GM12878 (cell line): ENCODE measurements at regions not wholly inside any gene's neighbourhood (a gene's known extent, or its start where the extent isn't known, plus 50 kb on each side); places are given as distances from the start of the nearest gene placed in this dataset.

Experiments
- ATF7 ChIP-seq: fragments of 450-650 bp; IDR thresholded peaks from 2 replicates; pipeline ENCODE4 v1.6.1; 2016; ENCODE audit warnings: low read depth, mild to moderate bottlenecking
- BACH1 ChIP-seq: fragments of 450-650 bp; IDR thresholded peaks from 2 replicates; pipeline ENCODE4 v1.6.1; 2017; ENCODE audit warnings: mild to moderate bottlenecking, borderline replicate concordance
- CHD2 ChIP-seq: IDR thresholded peaks from 2 replicates; pipeline ENCODE4 v1.6.1; 2011; ENCODE audit warnings: low read depth, low read length, improper control_type of control experiment, borderline replicate concordance
- EZH2 ChIP-seq: IDR thresholded peaks from 2 replicates; pipeline ENCODE4 v1.6.1; 2012; ENCODE audit warnings: low read depth, mild to moderate bottlenecking, control low read depth, inconsistent platforms, low read length, borderline replicate concordance; ENCODE audit not compliant: control insufficient read depth
- HDGF ChIP-seq: fragments of 450-650 bp; IDR thresholded peaks from 2 replicates; pipeline ENCODE4 v1.6.1; 2016; ENCODE audit warnings: antibody characterized with exemption
- JUNB ChIP-seq: IDR thresholded peaks from 2 replicates; pipeline ENCODE4 v1.6.1; 2016; ENCODE audit warnings: antibody characterized with exemption, mild to moderate bottlenecking
- JUND ChIP-seq: IDR thresholded peaks from 2 replicates; pipeline ENCODE4 v1.6.1; 2012; ENCODE audit warnings: low read depth, mild to moderate bottlenecking, low read length, improper control_type of control experiment, moderate library complexity
- KLF5 ChIP-seq: fragments of 450-650 bp; IDR thresholded peaks from 2 replicates; pipeline ENCODE4 v1.6.1; 2014; ENCODE audit warnings: mild to moderate bottlenecking; ENCODE audit not compliant: partially characterized antibody
- MTA2 ChIP-seq: fragments of 450-650 bp; IDR thresholded peaks from 2 replicates; pipeline ENCODE4 v1.6.1; 2016; ENCODE audit warnings: low read depth, mild to moderate bottlenecking, moderate library complexity
- NFYB ChIP-seq: IDR thresholded peaks from 2 replicates; pipeline ENCODE4 v1.6.1; 2011; ENCODE audit warnings: low read depth, mild to moderate bottlenecking, low read length, improper control_type of control experiment, moderate library complexity; ENCODE audit not compliant: insufficient read depth
- NR2F1 ChIP-seq: fragments of 450-650 bp; conservative IDR thresholded peaks from 2 replicates; pipeline ENCODE4 v1.6.1; 2017; ENCODE audit warnings: mild to moderate bottlenecking
- PAX8 ChIP-seq: fragments of 450-650 bp; IDR thresholded peaks from 2 replicates; pipeline ENCODE4 v1.6.1; 2017; ENCODE audit warnings: mild to moderate bottlenecking, moderate library complexity
- PML ChIP-seq: IDR thresholded peaks from 2 replicates; pipeline ENCODE4 v1.6.1; 2012; ENCODE audit warnings: low read length, inconsistent platforms
- SIX5 ChIP-seq: IDR thresholded peaks from 2 replicates; pipeline ENCODE4 v1.6.1; 2011; ENCODE audit warnings: mild to moderate bottlenecking, low read depth, low read length, moderate library complexity; ENCODE audit not compliant: severe bottlenecking
- ZNF24 ChIP-seq: fragments of 450-650 bp; IDR thresholded peaks from 2 replicates; pipeline ENCODE4 v1.6.1; 2017; ENCODE audit warnings: antibody characterized with exemption, mild to moderate bottlenecking
- TF ChIP-seq, protein P1 (sequence below): IDR thresholded peaks from 2 replicates; pipeline ENCODE4 v1.6.1; 2012; ENCODE audit warnings: low read depth, low read length, improper control_type of control experiment
- TF ChIP-seq, protein P2 (sequence below): IDR thresholded peaks from 2 replicates; pipeline ENCODE4 v1.6.1; 2011; ENCODE audit warnings: borderline replicate concordance, low read depth, mild to moderate bottlenecking, moderate library complexity, mixed read lengths, low read length; ENCODE audit not compliant: insufficient read depth; ENCODE audit errors: extremely low read length
- TF ChIP-seq, protein P3 (sequence below): IDR thresholded peaks from 2 replicates; pipeline ENCODE4 v1.6.1; 2012; ENCODE audit warnings: low read depth, low read length, improper control_type of control experiment
- TF ChIP-seq, protein P4 (sequence below): IDR thresholded peaks from 2 replicates; pipeline ENCODE4 v1.6.1; 2011; ENCODE audit warnings: mild to moderate bottlenecking, low read depth, low read length, moderate library complexity; ENCODE audit not compliant: insufficient replicate concordance
- TF ChIP-seq, protein P5 (sequence below): fragments of 450-650 bp; IDR thresholded peaks from 2 replicates; pipeline ENCODE4 v1.6.1; 2017; ENCODE audit warnings: mild to moderate bottlenecking, moderate library complexity
- TF ChIP-seq, protein P6 (sequence below): IDR thresholded peaks from 2 replicates; pipeline ENCODE4 v1.6.1; 2012; ENCODE audit warnings: low read length, inconsistent platforms

DNA sequence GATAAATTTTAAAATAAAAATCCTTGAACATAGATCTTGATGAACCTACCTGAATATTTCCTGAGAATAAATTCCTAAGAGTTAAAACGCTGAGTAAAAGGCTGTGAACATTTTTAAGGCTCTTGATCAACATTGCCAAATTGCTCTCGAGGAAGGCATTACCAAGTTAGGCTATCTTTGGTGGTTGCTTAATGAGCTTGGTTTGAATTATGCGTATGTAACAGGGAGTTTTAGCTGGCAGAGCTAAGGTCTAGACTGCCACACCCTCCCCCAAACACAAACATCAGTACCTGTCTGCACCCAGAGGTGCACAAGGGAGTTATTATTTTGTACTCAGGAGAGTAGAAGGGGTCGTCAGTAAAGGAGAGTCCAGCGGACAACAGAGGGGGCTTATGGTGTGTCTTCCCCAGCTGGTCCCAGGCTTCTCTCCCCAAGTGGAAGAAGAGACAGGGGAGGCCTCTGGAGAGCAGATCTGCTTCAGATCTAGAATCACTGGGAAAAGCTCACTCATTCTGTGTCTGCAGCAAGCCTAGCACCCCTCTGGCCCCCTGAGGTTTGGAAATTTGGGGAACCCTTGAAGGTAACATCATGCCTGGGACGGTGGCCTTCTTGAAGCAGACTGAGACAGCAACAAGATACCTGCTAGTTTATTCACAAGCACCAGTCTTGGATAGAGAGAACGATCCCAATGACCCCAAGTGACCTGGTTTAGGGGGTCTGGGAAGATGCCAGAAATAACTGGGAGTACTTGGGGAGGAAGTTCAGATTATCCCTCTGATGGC is 197.2 kb upstream of the ID2 start (continued):
- TF ChIP-seq, protein P1, sequence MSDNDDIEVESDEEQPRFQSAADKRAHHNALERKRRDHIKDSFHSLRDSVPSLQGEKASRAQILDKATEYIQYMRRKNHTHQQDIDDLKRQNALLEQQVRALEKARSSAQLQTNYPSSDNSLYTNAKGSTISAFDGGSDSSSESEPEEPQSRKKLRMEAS = no peak
- TF ChIP-seq JUNB (no peak), ATF7 (0 out of 2 replicates have a peak, but pooled peaks have one; percentile 20), JUND (no peak), MTA2 (peak; percentile 50; the same call in 1 of the 2 replicates), PAX8 (no peak), KLF5 (no peak), CHD2 (no peak), SIX5 (no peak), ZNF24 (no peak), BACH1 (0 out of 2 replicates have a peak, but pooled peaks have one; percentile 45), PML (no peak), EZH2 (no peak), HDGF (no peak), NFYB (no peak), NR2F1 (peak; percentile 43)
- TF ChIP-seq, protein P2, sequence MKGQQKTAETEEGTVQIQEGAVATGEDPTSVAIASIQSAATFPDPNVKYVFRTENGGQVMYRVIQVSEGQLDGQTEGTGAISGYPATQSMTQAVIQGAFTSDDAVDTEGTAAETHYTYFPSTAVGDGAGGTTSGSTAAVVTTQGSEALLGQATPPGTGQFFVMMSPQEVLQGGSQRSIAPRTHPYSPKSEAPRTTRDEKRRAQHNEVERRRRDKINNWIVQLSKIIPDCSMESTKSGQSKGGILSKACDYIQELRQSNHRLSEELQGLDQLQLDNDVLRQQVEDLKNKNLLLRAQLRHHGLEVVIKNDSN = no peak
- TF ChIP-seq, protein P3, sequence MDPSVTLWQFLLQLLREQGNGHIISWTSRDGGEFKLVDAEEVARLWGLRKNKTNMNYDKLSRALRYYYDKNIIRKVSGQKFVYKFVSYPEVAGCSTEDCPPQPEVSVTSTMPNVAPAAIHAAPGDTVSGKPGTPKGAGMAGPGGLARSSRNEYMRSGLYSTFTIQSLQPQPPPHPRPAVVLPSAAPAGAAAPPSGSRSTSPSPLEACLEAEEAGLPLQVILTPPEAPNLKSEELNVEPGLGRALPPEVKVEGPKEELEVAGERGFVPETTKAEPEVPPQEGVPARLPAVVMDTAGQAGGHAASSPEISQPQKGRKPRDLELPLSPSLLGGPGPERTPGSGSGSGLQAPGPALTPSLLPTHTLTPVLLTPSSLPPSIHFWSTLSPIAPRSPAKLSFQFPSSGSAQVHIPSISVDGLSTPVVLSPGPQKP = no peak
- TF ChIP-seq, protein P4, sequence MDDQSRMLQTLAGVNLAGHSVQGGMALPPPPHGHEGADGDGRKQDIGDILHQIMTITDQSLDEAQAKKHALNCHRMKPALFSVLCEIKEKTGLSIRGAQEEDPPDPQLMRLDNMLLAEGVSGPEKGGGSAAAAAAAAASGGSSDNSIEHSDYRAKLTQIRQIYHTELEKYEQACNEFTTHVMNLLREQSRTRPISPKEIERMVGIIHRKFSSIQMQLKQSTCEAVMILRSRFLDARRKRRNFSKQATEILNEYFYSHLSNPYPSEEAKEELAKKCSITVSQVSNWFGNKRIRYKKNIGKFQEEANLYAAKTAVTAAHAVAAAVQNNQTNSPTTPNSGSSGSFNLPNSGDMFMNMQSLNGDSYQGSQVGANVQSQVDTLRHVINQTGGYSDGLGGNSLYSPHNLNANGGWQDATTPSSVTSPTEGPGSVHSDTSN = no peak
- TF ChIP-seq, protein P5, sequence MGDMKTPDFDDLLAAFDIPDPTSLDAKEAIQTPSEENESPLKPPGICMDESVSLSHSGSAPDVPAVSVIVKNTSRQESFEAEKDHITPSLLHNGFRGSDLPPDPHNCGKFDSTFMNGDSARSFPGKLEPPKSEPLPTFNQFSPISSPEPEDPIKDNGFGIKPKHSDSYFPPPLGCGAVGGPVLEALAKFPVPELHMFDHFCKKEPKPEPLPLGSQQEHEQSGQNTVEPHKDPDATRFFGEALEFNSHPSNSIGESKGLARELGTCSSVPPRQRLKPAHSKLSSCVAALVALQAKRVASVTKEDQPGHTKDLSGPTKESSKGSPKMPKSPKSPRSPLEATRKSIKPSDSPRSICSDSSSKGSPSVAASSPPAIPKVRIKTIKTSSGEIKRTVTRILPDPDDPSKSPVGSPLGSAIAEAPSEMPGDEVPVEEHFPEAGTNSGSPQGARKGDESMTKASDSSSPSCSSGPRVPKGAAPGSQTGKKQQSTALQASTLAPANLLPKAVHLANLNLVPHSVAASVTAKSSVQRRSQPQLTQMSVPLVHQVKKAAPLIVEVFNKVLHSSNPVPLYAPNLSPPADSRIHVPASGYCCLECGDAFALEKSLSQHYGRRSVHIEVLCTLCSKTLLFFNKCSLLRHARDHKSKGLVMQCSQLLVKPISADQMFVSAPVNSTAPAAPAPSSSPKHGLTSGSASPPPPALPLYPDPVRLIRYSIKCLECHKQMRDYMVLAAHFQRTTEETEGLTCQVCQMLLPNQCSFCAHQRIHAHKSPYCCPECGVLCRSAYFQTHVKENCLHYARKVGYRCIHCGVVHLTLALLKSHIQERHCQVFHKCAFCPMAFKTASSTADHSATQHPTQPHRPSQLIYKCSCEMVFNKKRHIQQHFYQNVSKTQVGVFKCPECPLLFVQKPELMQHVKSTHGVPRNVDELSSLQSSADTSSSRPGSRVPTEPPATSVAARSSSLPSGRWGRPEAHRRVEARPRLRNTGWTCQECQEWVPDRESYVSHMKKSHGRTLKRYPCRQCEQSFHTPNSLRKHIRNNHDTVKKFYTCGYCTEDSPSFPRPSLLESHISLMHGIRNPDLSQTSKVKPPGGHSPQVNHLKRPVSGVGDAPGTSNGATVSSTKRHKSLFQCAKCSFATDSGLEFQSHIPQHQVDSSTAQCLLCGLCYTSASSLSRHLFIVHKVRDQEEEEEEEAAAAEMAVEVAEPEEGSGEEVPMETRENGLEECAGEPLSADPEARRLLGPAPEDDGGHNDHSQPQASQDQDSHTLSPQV = no peak
- TF ChIP-seq, protein P6, sequence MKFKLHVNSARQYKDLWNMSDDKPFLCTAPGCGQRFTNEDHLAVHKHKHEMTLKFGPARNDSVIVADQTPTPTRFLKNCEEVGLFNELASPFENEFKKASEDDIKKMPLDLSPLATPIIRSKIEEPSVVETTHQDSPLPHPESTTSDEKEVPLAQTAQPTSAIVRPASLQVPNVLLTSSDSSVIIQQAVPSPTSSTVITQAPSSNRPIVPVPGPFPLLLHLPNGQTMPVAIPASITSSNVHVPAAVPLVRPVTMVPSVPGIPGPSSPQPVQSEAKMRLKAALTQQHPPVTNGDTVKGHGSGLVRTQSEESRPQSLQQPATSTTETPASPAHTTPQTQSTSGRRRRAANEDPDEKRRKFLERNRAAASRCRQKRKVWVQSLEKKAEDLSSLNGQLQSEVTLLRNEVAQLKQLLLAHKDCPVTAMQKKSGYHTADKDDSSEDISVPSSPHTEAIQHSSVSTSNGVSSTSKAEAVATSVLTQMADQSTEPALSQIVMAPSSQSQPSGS = no peak
